AG04449 (cell line): ENCODE measurements at regions not wholly inside any gene's neighbourhood (a gene's known extent, or its start where the extent isn't known, plus 50 kb on each side); places are given as distances from the start of the nearest gene placed in this dataset.

Experiments
- CTCF ChIA-PET: fragments of 350-600 bp; formaldehyde crosslinking; extraction: SDS; loops from one replicate; lab custom pipeline; 2021; ENCODE audit warnings: antibody characterized with exemption; lab: Yijun Ruan, JAX
- POLR2A ChIA-PET: fragments of 400-600, 350-600 bp; formaldehyde crosslinking; extraction: SDS; loops from one replicate; lab custom pipeline; 2020; ENCODE audit warnings: antibody characterized with exemption, inconsistent platforms; lab: Yijun Ruan, JAX
- DNase-seq: peaks from one replicate; pipeline ENCODE4 v3.0.0-alpha.2; 2010; ENCODE audit warnings: low read depth, low spot score
- H3K4me3 ChIP-seq: 2 replicates; pipeline ENCODE4 v1.5.1; 2011; ENCODE audit warnings: low read depth, mild to moderate bottlenecking, control low read depth, low read length
- CTCF ChIP-seq: IDR thresholded peaks from one replicate; pipeline ENCODE4 v1.5.1; 2011; ENCODE audit warnings: mild to moderate bottlenecking, moderate library complexity, low read length, control low read depth, inconsistent platforms; ENCODE audit not compliant: insufficient read depth; ENCODE audit errors: missing control alignments

GRCh38 chr4:81629366-81629765 is 157.7 kb upstream of the RASGEF1B start:
- TF ChIP-seq CTCF: no peak
- no peak for DNase-seq
- POLR2A ChIA-PET: no interaction called here
- CTCF ChIA-PET: no interaction called here
- H3K4me3 ChIP-seq: no peak overlapping the region

- TF ChIP-seq CTCF: no peak
- no peak overlapping the region for H3K4me3 ChIP-seq
- ChIA-PET POLR2A (no interaction called here), CTCF (no interaction called here)
- no peak for DNase-seq
Measured at GRCh38 chr4:81628489-81628888, 156.8 kb upstream of the RASGEF1B start.

- ChIA-PET CTCF (no interaction called here), POLR2A (no interaction called here)
- H3K4me3 ChIP-seq: no peak overlapping the region
- DNase-seq: no peak
- no peak for TF ChIP-seq CTCF
Measured at GRCh38 chr4:81627590-81627989, 155.9 kb upstream of the RASGEF1B start.

- ChIA-PET POLR2A (no interaction called here), CTCF (no interaction called here)
- H3K4me3 ChIP-seq: no peak overlapping the region
- no peak for DNase-seq
- no peak for TF ChIP-seq CTCF
Measured at GRCh38 chr4:81626851-81627250, 155.1 kb upstream of the RASGEF1B start.

GRCh38 chr4:81625422-81626417 is 154.0 kb upstream of the RASGEF1B start:
- TF ChIP-seq CTCF: no peak
- CTCF ChIA-PET: no interaction called here

GRCh38 chr4:81623434-81623833 is 151.7 kb upstream of the RASGEF1B start:
- no peak for DNase-seq
- no peak for TF ChIP-seq CTCF
- ChIA-PET POLR2A (no interaction called here), CTCF (no interaction called here)
- no peak overlapping the region for H3K4me3 ChIP-seq

More at GRCh38 chr4:81625422-81626417, 154.0 kb upstream of the RASGEF1B start:
- H3K4me3 ChIP-seq: no peak overlapping the region
- POLR2A ChIA-PET: no interaction called here
- DNase-seq: no peak
